ENCODE measurements at regions not wholly inside any gene's neighbourhood (a gene's known extent, or its start where the extent isn't known, plus 50 kb on each side); places are given as distances from the start of the nearest gene placed in this dataset.

GRCh38 chr13:69279213-69279612, 828.4 kb upstream of the ATXN8OS start:
- no peaks in the 10 kb centered on the region for H3K9me3 ChIP-seq (replicated peaks; ENCODE audit: insufficient read depth, low read length)
- H2AFZ ChIP-seq (ENCODE audit: low read length) = no peak overlapping the region
- no peak overlapping the region for H3K4me3 ChIP-seq (ENCODE audit: low read length)
- no peaks in the 10 kb centered on the region for H3K4me1 ChIP-seq (ENCODE audit: low read length)
- no peaks in the 10 kb centered on the region for H3K27me3 ChIP-seq (replicated peaks; ENCODE audit: insufficient read depth, low read length)
- peak; percentile 40 for DNase-seq
- H3K79me2 ChIP-seq (ENCODE audit: low read length) = no peaks in the 10 kb centered on the region
- TF ChIP-seq CTCF (IDR thresholded peaks at IDR 0.05; ENCODE audit: low read length) (no peak), EZH2 (optimal IDR thresholded peaks at IDR 0.05; ENCODE audit: low read depth, low read length) (no peak), EZH2phosphoT487 (IDR thresholded peaks at IDR 0.05; ENCODE audit: low read length) (no peak)
- no peak overlapping the region for H3K4me2 ChIP-seq (ENCODE audit: low read depth, low read length)
- H3K9me2 ChIP-seq (replicated peaks; ENCODE audit: insufficient read depth, low read length) = no peaks in the 10 kb centered on the region
- H3K9ac ChIP-seq (ENCODE audit: low read length) = no peak overlapping the region
- H3K27ac ChIP-seq (ENCODE audit: low read length) = no peak overlapping the region
- H4K20me1 ChIP-seq (ENCODE audit: insufficient read depth, low read length) = no peaks in the 10 kb centered on the region
- H3F3A ChIP-seq (ENCODE audit: insufficient read depth, low read length) = no peaks in the 10 kb centered on the region
- no peaks in the 10 kb centered on the region for H3K36me3 ChIP-seq (replicated peaks; ENCODE audit: insufficient read depth, low read length)

- no peaks in the 10 kb centered on the region for H3K36me3 ChIP-seq (replicated peaks; ENCODE audit: insufficient read depth, low read length)
- no peaks in the 10 kb centered on the region for H4K20me1 ChIP-seq (ENCODE audit: insufficient read depth, low read length)
- TF ChIP-seq CTCF (IDR thresholded peaks at IDR 0.05; ENCODE audit: low read length) (no peak), EZH2phosphoT487 (IDR thresholded peaks at IDR 0.05; ENCODE audit: low read length) (no peak), EZH2 (optimal IDR thresholded peaks at IDR 0.05; ENCODE audit: low read depth, low read length) (no peak)
- H3K79me2 ChIP-seq (ENCODE audit: low read length) = no peaks in the 10 kb centered on the region
- H2AFZ ChIP-seq (ENCODE audit: low read length) = no peak overlapping the region
- no peak overlapping the region for H3K9ac ChIP-seq (ENCODE audit: low read length)
- no peaks in the 10 kb centered on the region for H3K9me3 ChIP-seq (replicated peaks; ENCODE audit: insufficient read depth, low read length)
- H3K27me3 ChIP-seq (replicated peaks; ENCODE audit: insufficient read depth, low read length) = no peaks in the 10 kb centered on the region
- H3K4me3 ChIP-seq (ENCODE audit: low read length) = no peak overlapping the region
- H3K4me2 ChIP-seq (ENCODE audit: low read depth, low read length) = no peak overlapping the region
- no peak for DNase-seq
- no peaks in the 10 kb centered on the region for H3F3A ChIP-seq (ENCODE audit: insufficient read depth, low read length)
- no peak overlapping the region for H3K27ac ChIP-seq (ENCODE audit: low read length)
- H3K4me1 ChIP-seq (ENCODE audit: low read length) = no peaks in the 10 kb centered on the region
- H3K9me2 ChIP-seq (replicated peaks; ENCODE audit: insufficient read depth, low read length) = no peaks in the 10 kb centered on the region
Measured at GRCh38 chr13:69274231-69274630, 833.4 kb upstream of the ATXN8OS start.

DNA sequence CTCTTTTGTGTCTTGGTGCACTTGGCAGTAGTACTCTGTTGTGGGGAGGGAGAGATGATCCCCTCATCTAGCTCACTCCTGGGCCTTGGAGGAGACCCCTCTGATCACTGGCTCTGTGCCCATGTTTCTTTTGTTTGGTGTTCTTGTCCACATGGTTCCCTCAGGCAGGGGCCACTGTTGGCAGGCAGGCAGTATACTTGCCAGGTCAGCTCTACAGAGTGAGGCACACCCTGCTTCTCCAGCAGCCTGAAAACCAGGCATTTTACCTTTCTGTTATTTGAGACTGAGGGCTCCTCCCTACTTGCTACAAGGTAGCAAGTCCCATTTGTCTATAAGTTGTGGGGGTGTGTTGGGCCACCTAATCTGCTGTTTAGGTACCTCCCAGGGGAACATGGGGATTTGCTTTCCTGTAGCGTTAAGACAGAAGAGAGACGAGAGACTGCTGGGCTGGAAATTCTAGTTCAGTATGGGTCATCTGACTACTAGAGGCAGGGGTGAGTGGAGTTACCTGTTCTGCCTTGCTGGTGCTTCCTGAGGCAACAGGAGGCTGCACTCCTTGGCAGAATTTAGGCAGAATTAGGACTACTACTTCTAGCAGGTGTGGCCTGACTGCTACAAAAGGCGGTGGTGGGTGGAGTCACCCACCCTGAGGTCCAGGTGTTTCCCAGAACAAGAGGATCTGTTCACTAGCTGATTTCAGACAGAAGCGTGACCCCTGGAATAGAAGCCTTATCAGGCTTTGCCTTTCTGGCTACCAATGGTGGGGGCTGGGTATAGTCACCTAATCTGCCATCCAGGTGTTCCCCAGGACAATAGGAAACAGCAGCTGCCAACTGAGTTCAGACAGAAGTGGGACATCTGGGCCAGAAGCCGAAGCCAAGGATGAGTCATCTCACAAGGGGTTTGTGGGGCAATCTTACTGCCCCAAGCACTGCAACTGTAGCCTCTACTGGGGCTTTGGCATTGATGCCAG, 843.0 kb upstream of the ATXN8OS start:
- Histone ChIP-seq H3K36me3 (replicated peaks; ENCODE audit: insufficient read depth, low read length) (no peaks in the 10 kb centered on the region), H3K79me2 (ENCODE audit: low read length) (no peaks in the 10 kb centered on the region), H3K27me3 (replicated peaks; ENCODE audit: insufficient read depth, low read length) (no peaks in the 10 kb centered on the region), H3K27ac (ENCODE audit: low read length) (peak overlapping the region; percentile 28; the same call in 1 of the 2 replicates), H3K9me2 (replicated peaks; ENCODE audit: insufficient read depth, low read length) (no peaks in the 10 kb centered on the region), H3K9me3 (replicated peaks; ENCODE audit: insufficient read depth, low read length) (no peaks in the 10 kb centered on the region), H3F3A (ENCODE audit: insufficient read depth, low read length) (peaks cover 4% of the 10 kb centered on the region; the same call in 1 of the 2 replicates), H4K20me1 (ENCODE audit: insufficient read depth, low read length) (no peaks in the 10 kb centered on the region), H3K4me3 (ENCODE audit: low read length) (no peak overlapping the region), H3K9ac (ENCODE audit: low read length) (no peak overlapping the region), H3K4me2 (ENCODE audit: low read depth, low read length) (peak overlapping the region; percentile 39; the same call in 1 of the 2 replicates), H2AFZ (ENCODE audit: low read length) (no peak overlapping the region), H3K4me1 (ENCODE audit: low read length) (peaks cover 16% of the 10 kb centered on the region; the same call in 1 of the 2 replicates)
- TF ChIP-seq EZH2 (optimal IDR thresholded peaks at IDR 0.05; ENCODE audit: low read depth, low read length) = no peak
- no peak for TF ChIP-seq EZH2phosphoT487 (IDR thresholded peaks at IDR 0.05; ENCODE audit: low read length)
- no peak for TF ChIP-seq CTCF (IDR thresholded peaks at IDR 0.05; ENCODE audit: low read length)
- DNase-seq = no peak
